Testis (tissue), 2 donors: ENCODE measurements at regions not wholly inside any gene's neighbourhood (a gene's known extent, or its start where the extent isn't known, plus 50 kb on each side); places are given as distances from the start of the nearest gene placed in this dataset.

ENCODE experiments used
- CTCF ChIP-seq, 3 experiments: fragments of 450-650 bp in 2 of 3; fragments of 200-600 bp in 1 of 3; sonication (generic) in 1 of 3; IDR thresholded peaks; one replicate each; pipeline ENCODE4 v1.5.1; 2016 to 2019; ENCODE audit warnings: antibody characterized with exemption in 3 of 3, mild to moderate bottlenecking in 2 of 3, moderate library complexity in 1 of 3
- POLR2A ChIP-seq: fragments of 450-650 bp; IDR thresholded peaks from one replicate; pipeline ENCODE4 v1.6.1; 2017; ENCODE audit warnings: antibody characterized with exemption, mild to moderate bottlenecking, moderate library complexity

- no peak for TF ChIP-seq CTCF (IDR thresholded peaks at IDR 0.05)
- no peak for TF ChIP-seq POLR2A
These were observed 563.3 kb upstream of the ADGRB3 start for GRCh38 chr6:68071740-68072139.
